Activated T-helper 2 cell treated with anti-CD3 and anti-CD28 coated beads, Interferon-gamma antibody, Interleukin-2, Interleukin-4, amounts not matched to agents 10 μg/mL and 5 μg/mL and 100 μg/mL, durations not matched to agents 14 hours and 24 hours and 36 hours (primary cell): ENCODE measurements at regions not wholly inside any gene's neighbourhood (a gene's known extent, or its start where the extent isn't known, plus 50 kb on each side); places are given as distances from the start of the nearest gene placed in this dataset.
"Not testable (repeated sequence)": the region's sequence is repeated elsewhere in the genome, so short reads cannot be mapped to it uniquely, and the experiment has no call there.

Experiments
- DNase-seq: peaks from one replicate; pipeline ENCODE4 v3.0.0; 2021; ENCODE audit warnings: low spot score
- H3K27ac Mint-ChIP-seq: one replicate; pipeline ENCODE4 v1.8.0; 2021; ENCODE audit warnings: mixed read lengths
- H3K27me3 Mint-ChIP-seq: one replicate; pipeline ENCODE4 v1.8.0; 2021; ENCODE audit warnings: low read depth, mixed read lengths
- H3K36me3 Mint-ChIP-seq: one replicate; pipeline ENCODE4 v1.8.0; 2021; ENCODE audit warnings: low read depth, mixed read lengths
- H3K4me1 Mint-ChIP-seq: one replicate; pipeline ENCODE4 v1.8.0; 2021; ENCODE audit warnings: low read depth, mixed read lengths
- H3K4me3 Mint-ChIP-seq: one replicate; pipeline ENCODE4 v1.8.0; 2021; ENCODE audit warnings: low read depth, mild to moderate bottlenecking, moderate library complexity, mixed read lengths
- H3K9me3 Mint-ChIP-seq: one replicate; pipeline ENCODE4 v1.8.0; 2021; ENCODE audit warnings: mixed read lengths
- intact Hi-C: fragments of 100-400 bp; cut with micrococcal nuclease; formaldehyde crosslinking; loops from one replicate; pipeline ENCODE4 v1.15.1; 2023

DNA sequence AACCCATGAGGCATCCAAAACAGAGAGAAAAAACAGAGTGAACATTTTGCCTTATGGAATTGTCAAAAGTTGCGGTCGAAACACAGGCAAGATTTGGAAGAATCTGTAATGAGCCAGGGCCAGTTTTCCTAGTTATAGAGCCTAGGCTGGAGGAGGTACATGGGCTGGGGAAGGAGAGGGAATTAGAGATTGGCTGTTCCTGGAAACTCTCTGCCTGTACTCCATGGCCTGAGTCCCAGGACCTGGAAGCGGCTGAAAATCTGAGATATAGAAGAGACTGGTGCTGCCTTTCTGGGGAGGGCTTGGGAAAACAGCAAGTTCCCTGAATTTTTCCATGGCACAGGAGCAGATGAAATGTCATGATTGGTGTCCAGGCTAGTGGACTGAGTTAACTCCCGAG lies 122.8 kb upstream of the KLF12 start:
- Mint-ChIP-seq H3K27me3 (peaks cover 8% of the 10 kb centered on the region), H3K4me3 (no peak overlapping the region), H3K9me3 (peaks cover 1% of the 10 kb centered on the region), H3K4me1 (peaks cover 44% of the 10 kb centered on the region), H3K27ac (no peak overlapping the region), H3K36me3 (no peaks in the 10 kb centered on the region)
- no peak for DNase-seq
- intact Hi-C loops: no loop called here

DNA sequence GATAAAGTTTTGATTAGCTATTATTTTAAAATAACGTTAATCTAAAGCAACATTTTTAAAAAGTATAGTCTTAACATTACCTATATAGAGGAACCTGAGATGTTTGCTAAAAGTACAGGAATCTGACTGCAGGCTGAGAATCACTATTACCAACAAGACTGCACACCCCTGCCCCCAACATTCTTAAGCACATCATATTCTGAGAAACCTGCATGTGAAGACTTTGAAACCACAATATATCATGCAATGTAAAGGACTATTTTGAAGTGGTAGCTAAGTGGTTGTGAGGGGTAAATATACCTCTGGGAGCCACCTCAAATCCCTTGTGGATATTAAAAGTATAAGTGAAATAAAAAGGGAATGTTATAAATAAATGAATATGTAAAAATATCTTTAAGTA lies 119.0 kb upstream of the KLF12 start:
- intact Hi-C loops: no loop called here
- Mint-ChIP-seq H3K36me3 (peaks cover 4% of the 10 kb centered on the region), H3K4me1 (peaks cover 43% of the 10 kb centered on the region), H3K9me3 (peaks cover 7% of the 10 kb centered on the region), H3K27me3 (peaks cover 22% of the 10 kb centered on the region), H3K4me3 (no peak overlapping the region), H3K27ac (no peak overlapping the region)
- no peak for DNase-seq

GRCh38 chr13:74251778-74252519 lies 117.7 kb upstream of the KLF12 start:
- H3K4me3 Mint-ChIP-seq: no peak overlapping the region
- H3K27ac Mint-ChIP-seq: no peak overlapping the region
- H3K36me3 Mint-ChIP-seq: peaks cover 4% of the 10 kb centered on the region
- no peak for DNase-seq
- peaks cover 10% of the 10 kb centered on the region for H3K9me3 Mint-ChIP-seq
- intact Hi-C loops: no loop called here
- peaks cover 40% of the 10 kb centered on the region for H3K4me1 Mint-ChIP-seq
- H3K27me3 Mint-ChIP-seq: peaks cover 28% of the 10 kb centered on the region

DNA sequence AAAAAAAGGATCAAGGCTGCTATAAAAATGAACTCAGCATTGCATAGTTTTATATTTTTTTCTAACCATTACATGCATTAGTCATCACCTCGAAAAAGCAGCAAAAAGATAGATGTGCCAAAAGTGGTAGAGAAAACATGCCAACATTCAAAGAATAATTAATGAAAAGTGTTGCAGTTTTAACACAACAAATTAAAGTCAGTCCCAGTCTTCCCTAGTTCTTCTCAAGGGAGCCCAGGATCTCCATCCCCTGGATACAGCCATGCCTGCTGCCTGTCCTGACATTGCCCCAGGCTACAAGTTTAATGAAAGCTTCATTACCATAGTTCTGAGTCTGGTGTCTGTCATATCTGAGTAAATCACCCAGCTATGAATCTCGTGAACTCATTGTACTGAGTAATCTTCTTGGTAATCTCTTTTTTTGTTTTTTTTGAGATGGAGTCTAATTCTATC lies 116.6 kb upstream of the KLF12 start:
- Mint-ChIP-seq H3K27ac (no peak overlapping the region), H3K36me3 (peaks cover 4% of the 10 kb centered on the region), H3K4me3 (no peak overlapping the region), H3K27me3 (peaks cover 32% of the 10 kb centered on the region), H3K9me3 (peaks cover 10% of the 10 kb centered on the region), H3K4me1 (peaks cover 40% of the 10 kb centered on the region)
- no peak for DNase-seq
- intact Hi-C loops: no loop called here

DNA sequence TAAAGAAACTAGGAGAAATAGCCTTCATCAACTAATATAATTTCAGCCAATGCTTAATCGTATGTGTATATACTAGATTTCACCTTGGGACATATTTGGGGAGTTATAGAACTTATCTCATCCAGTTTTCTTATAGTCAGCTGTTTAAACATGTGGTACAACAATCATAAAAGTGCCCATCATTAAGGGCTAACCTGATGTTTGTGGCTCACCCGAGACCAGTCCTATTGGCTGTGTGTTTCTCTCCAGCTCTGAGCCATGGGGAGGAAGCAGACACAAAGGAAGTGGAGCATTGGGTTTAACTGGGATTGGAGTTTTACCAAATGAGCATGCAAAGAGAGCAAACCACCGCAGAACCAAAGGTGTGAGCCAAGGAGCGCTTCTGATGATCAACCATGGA lies 114.3 kb upstream of the KLF12 start:
- H3K4me1 Mint-ChIP-seq: peaks cover 52% of the 10 kb centered on the region
- H3K4me3 Mint-ChIP-seq: no peak overlapping the region
- DNase-seq: no peak
- intact Hi-C loops: no loop called here
- H3K27me3 Mint-ChIP-seq: peaks cover 32% of the 10 kb centered on the region
- H3K36me3 Mint-ChIP-seq: peaks cover 16% of the 10 kb centered on the region
- H3K9me3 Mint-ChIP-seq: peaks cover 18% of the 10 kb centered on the region
- no peak overlapping the region for H3K27ac Mint-ChIP-seq

DNA sequence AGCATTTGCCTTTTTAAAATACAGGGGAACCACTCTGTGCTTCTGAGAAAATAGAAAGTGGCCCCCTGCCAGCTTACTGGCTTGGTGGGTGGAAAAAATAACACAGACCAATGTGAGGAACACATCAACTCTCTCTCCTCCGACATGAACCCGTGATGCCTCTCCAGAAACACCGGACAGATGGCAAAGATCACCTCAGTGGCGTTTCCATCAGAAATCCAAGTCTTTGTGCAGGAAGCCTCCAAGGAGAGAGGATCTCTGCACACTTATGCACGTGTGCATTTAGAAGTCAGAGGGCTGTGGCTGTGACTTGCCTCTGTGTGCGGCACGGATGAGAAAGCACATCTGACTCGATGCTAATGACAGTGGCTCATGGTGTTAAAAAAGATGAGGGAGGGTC lies 112.3 kb upstream of the KLF12 start:
- Mint-ChIP-seq H3K36me3 (peaks cover 31% of the 10 kb centered on the region), H3K4me3 (no peak overlapping the region), H3K27ac (no peak overlapping the region), H3K27me3 (peaks cover 23% of the 10 kb centered on the region), H3K4me1 (peaks cover 52% of the 10 kb centered on the region), H3K9me3 (peaks cover 35% of the 10 kb centered on the region)
- DNase-seq: no peak
- intact Hi-C loops: no loop called here

DNA sequence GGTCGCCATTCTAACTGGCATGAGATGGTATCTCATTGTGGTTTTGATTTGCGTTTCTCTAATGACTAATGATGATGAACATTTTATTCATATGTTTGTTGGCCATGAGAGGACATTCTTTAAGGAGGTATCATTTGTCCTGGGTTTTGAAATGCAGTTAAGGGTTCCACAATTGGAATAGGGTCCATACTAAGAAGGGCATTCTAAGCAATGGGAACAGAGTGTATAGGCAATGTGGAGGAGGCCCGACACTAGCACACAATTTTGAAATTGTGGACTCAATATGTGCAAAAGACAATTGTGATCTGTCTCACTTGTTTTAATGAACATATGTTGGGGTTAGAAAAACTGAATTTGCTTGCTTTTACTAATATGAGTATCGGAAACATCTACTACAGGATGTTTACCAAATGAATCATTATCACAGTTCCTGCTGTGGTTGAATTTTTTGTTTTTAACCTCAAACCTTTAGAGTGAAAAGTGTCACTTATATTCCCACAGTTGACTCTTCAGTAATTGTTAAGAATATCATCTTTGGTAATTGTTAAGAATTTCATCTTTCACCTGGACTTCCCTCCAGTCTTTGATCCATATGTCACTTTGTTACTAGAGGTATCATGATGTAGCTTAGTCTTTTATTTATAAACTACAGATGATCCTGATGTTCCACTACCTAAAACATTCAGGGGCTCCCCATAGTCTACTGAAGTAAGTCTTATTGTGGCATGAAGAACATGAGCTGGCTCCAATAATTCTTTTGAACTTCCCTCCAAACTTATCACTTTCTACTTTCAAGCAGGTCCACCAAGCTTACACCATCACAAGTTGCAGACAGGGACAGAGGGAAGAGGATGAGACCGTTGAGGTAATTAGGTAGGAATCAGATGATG lies 109.7 kb upstream of the KLF12 start:
- Mint-ChIP-seq H3K27ac (peak overlapping the region; percentile 73), H3K27me3 (peaks cover 15% of the 10 kb centered on the region), H3K4me1 (peaks cover 46% of the 10 kb centered on the region), H3K9me3 (peaks cover 34% of the 10 kb centered on the region), H3K36me3 (peaks cover 31% of the 10 kb centered on the region), H3K4me3 (peak overlapping the region; percentile 11)
- intact Hi-C loops: loop anchor here (2.0 to 5.0 kb wide), 6 partner anchors 37 to 527 kb away; partner anchors contain the start of gene KLF12
- DNase-seq: no peak

- not testable (repeated sequence) for H3K27me3 Mint-ChIP-seq, DNase-seq, H3K27ac Mint-ChIP-seq, H3K4me3 Mint-ChIP-seq
- intact Hi-C loops: loop anchor here (5.0 kb wide), 4 partner anchors 179 to 524 kb away; no protein-coding TSS in a partner anchor
- peaks cover 34% of the 10 kb centered on the region for H3K4me1 Mint-ChIP-seq
- H3K9me3 Mint-ChIP-seq: peaks cover 25% of the 10 kb centered on the region
- H3K36me3 Mint-ChIP-seq: peaks cover 27% of the 10 kb centered on the region
Observed at GRCh38 chr13:74241343-74241742, 107.1 kb upstream of the KLF12 start.

DNA sequence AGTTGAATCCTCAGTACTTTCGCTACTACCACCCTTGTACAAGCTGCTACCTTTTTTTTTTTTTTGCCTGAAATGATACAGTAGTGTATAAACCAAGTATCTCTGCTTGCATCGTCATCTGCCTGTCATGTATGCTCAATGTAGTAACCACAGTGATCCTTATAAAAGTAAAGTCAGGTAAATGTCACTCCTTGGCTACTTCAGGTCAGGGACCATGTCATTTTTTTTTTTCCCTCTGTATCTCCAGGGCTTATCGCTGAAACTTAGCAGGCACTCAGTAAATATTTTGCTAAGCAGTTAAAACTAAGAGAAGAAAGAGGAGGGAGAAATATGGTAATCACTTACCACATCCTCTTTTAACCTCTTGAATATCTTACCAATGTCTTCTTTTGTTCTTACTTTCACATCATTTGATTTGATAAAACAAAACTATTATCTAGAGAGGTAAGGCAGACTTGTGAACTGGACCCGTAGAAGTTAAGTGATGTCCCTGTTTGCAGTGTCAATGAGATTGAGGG lies 96.8 kb upstream of the KLF12 start:
- H3K4me1 Mint-ChIP-seq: peaks cover 24% of the 10 kb centered on the region
- intact Hi-C loops: no loop called here
- peaks cover 23% of the 10 kb centered on the region for H3K9me3 Mint-ChIP-seq
- peak overlapping the region; percentile 80 for H3K27ac Mint-ChIP-seq
- no peak for DNase-seq
- peak overlapping the region; percentile 66 for H3K4me3 Mint-ChIP-seq
- H3K36me3 Mint-ChIP-seq: peaks cover 16% of the 10 kb centered on the region
- H3K27me3 Mint-ChIP-seq: no peaks in the 10 kb centered on the region

- Mint-ChIP-seq H3K27me3 (no peaks in the 10 kb centered on the region), H3K4me1 (peaks cover 24% of the 10 kb centered on the region), H3K36me3 (peaks cover 16% of the 10 kb centered on the region), H3K9me3 (peaks cover 23% of the 10 kb centered on the region), H3K4me3 (no peak overlapping the region), H3K27ac (no peak overlapping the region)
- intact Hi-C loops: no loop called here
- no peak for DNase-seq
Observed at GRCh38 chr13:74229242-74229641, 95.0 kb upstream of the KLF12 start.

DNA sequence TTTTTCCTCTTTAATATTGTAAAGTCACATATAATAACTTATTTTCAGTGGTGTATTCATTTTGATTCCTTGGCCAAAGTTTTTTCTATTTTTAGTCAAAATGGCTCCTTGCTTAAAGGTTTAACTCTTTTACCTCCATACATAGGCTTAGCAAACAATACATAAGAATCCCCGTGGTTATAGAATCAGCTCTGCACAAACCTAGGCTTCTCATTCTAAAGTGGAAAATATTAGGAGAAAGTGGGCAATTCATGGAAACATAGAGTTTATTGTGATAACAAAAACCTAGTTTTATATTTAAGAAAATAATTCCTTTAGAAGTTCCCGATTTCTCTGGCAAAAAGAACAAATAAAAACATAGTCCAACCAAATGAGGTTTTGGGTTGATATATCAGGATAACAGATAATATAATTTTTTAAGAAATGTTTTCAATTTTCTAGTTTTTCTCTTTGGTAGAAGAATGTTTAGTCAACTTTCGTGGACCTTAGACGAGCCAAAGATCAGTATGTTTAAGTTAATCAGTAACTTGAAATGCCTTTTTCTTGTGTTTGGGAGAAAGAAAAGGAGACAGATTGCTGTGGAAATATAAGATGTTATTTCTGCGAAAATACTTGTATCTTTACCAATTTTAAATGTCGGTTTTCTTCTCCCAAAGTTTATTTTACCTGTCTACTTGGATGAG lies 93.4 kb upstream of the KLF12 start:
- H3K27me3 Mint-ChIP-seq: peaks cover 5% of the 10 kb centered on the region
- H3K9me3 Mint-ChIP-seq: peaks cover 23% of the 10 kb centered on the region
- intact Hi-C loops: no loop called here
- H3K4me1 Mint-ChIP-seq: peaks cover 24% of the 10 kb centered on the region
- H3K4me3 Mint-ChIP-seq: no peak overlapping the region
- H3K27ac Mint-ChIP-seq: no peak overlapping the region
- peaks cover 16% of the 10 kb centered on the region for H3K36me3 Mint-ChIP-seq
- DNase-seq: no peak

DNA sequence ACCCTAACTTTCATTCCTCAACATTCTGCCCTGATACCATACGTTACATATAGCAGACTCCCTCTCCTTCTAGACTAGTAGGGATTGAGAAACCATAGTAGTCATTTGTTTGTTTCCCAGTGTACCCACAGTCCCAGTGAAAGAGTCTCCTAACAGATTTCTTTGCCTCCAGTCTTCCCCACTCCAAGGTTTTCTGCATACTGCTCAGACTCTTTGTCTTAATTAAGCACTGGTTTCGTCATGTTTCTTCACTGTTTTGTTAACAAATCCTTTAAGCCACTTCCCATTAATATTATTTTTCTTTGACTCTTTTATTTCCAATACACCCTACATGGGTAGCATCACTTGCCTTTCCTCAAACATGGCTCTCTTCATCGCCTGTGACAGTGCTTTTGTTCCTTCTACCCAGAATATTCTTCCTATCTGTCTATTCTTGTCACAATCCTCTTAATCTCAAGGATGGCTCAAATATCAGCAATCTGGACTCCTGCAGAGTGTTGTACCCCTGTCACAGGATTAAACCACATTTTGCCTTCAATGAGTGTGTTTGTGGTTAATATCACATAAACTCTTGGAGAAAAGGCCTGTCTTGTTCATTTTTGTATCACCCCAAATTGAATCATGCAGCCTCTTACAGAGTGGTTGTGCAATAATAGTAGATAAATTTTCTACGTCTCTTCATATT lies 92.7 kb upstream of the KLF12 start:
- no peak overlapping the region for H3K4me3 Mint-ChIP-seq
- peaks cover 23% of the 10 kb centered on the region for H3K9me3 Mint-ChIP-seq
- H3K36me3 Mint-ChIP-seq: peaks cover 16% of the 10 kb centered on the region
- intact Hi-C loops: no loop called here
- H3K27me3 Mint-ChIP-seq: peaks cover 5% of the 10 kb centered on the region
- no peak overlapping the region for H3K27ac Mint-ChIP-seq
- peaks cover 19% of the 10 kb centered on the region for H3K4me1 Mint-ChIP-seq
- no peak for DNase-seq
